HG02981 (cell line): ENCODE measurements at regions not wholly inside any gene's neighbourhood (a gene's known extent, or its start where the extent isn't known, plus 50 kb on each side); places are given as distances from the start of the nearest gene placed in this dataset.
"Not testable (repeated sequence)": the region's sequence is repeated elsewhere in the genome, so short reads cannot be mapped to it uniquely, and the experiment has no call there.

ENCODE experiments used
- ATAC-seq: cut with Tn5 transposase; IDR thresholded peaks from one replicate; pipeline ENCODE4 v1.9.1; 2021; ENCODE audit warnings: mild to moderate bottlenecking, moderate library complexity; ENCODE audit not compliant: unreplicated experiment

DNA sequence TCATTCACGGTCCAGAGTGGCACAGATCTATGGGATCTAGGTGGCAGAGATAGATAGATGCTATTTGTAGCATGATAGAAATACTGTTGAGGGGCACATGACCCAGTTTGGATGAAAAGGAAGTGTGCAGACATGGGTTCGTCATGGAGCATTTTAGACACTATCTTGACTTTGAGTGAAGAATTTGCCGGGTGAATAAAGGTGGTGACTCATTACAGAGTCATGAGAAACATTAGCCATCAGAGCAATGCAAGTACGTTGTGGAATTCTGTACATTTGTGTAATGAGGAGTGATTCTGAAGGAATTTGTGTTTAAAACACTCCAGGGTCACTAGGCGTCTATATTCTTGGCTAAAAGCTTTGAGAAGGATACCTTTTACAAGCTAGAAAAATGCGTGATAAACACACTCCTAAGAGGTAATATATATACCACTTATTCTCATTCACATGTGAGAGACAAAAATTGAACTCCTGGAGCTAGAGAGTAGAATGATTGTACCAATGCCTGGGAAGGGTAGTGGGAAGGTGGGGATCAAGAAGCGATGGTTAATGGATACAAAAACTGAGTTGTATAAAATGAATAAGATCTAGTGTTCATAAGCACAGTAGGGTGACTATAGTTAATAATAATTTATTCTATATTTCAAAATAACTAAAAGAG lies 593.7 kb upstream of the LUZP2 start:
- ATAC-seq, result no peak

GRCh38 chr11:23919455-23919854 lies 577.4 kb upstream of the LUZP2 start:
- no peak for ATAC-seq

GRCh38 chr11:23923357-23923756 lies 573.5 kb upstream of the LUZP2 start:
- no peak for ATAC-seq

- ATAC-seq, result no peak
These were observed 572.6 kb upstream of the LUZP2 start for GRCh38 chr11:23924226-23924625.

DNA sequence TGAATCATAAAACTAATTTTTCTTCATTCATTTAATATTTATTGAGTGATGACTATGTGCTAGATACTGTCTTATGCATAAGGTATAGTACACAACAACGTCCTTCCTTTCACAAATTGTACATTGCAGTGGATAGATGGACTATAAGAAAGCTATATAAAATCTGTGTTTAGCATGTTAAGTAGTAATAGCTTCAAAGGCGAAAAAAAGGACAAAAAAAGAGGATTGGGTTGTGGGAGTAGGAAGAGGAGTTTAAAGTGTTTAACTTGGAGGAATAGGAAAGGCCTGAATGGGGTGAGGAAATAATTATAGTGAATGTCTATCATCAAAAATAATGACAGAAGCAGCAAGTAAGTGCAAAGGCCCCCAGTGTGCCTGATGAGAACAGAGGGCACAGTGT lies 565.4 kb upstream of the LUZP2 start:
- no peak for ATAC-seq

GRCh38 chr11:23932485-23932898 lies 564.4 kb upstream of the LUZP2 start:
- ATAC-seq, result no peak

DNA sequence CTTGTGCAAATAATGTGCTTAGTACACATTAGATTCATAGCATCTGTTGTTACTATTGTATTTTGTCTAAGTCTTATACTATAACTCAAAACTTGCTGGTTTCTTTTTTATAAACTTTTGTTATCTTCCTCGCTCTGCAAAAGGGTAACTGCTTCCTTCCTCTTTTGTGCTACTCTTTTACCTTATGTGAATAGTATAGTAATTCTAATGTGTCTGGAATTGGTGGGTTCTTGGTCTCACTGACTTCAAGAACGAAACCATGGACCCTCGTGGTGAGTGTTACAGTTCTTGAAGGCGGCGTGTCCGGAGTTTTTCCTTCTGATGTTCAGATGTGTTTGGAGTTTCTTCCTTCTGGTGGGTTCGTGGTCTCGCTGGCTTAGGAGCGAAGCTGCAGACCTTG lies 563.1 kb upstream of the LUZP2 start:
- ATAC-seq, result no peak

GRCh38 chr11:23934671-23935270 lies 562.1 kb upstream of the LUZP2 start:
- not testable (repeated sequence) for ATAC-seq

DNA sequence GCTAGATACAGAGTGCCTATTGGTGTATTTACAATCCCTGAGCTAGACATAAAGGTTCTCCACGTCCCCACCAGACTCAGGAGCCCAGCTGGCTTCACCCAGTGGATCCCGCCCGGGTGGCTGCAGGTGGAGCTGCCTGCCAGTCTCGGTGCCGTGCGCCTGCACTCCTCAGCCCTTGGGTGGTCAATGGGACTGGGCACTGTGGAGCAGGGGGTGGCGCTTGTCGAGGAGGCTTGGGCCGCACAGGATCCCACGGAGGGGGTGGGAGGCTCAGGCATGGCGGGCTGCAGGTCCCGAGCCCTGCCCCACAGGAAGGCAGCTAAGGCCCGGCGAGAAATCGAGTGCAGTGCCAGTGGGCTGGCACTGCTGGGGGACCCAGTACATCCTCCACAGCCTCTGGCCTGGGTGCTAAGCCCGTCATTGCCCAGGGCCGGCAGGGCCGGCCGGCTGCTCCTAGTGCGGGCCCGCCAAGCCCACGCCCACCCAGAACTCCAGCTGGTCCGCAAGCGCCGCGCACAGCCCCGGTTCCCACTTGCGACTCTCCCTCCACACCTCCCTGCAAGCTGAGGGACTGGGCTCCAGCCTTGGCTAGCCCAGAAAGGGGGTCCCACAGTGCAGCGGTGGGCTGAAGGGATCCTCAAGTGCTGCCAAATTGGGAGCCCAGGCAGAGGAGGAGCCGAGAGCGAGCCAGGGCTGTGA lies 554.6 kb upstream of the LUZP2 start:
- not testable (repeated sequence) for ATAC-seq

GRCh38 chr11:23944923-23945322 lies 551.9 kb upstream of the LUZP2 start:
- no peak for ATAC-seq

- ATAC-seq, result no peak
These were observed 549.0 kb upstream of the LUZP2 start for GRCh38 chr11:23947883-23948282.

DNA sequence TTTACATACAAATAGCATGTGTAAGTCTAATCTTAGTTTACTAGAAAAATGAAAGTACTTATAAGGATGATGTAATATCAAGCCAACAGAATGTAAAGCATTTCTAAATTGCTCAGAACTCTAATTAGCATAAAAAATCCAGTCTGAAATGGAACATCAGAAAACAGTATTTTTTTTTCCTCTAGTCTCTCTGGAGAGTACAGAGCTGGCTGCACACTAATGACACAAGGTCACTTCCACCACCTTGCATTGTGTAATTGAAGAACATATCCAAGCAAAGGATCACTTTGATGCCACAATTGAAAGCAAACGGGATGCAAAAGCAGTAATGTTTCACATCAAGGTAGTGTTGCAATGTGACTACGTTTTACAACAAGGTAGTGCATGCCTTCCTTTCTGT lies 548.0 kb upstream of the LUZP2 start:
- no peak for ATAC-seq

- no peak for ATAC-seq
These were observed 542.7 kb upstream of the LUZP2 start for GRCh38 chr11:23953951-23954710.

DNA sequence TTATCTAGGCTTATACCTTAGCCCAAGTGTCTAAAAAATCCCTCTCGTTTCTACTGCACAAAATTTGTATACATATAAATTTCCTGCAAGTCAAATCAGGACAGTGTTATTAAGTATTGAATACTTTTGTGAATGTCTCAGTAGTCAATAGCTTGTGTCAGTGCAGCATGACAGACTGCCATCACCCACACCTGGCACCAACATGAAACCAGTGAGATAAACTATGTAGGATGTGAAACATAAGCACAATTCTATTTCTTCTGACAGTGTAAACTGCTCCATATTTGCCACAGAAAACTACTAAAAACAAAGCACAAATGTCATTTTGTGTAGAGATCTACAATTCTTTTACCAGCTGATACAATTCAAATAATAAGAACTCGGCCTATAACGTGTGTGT lies 542.1 kb upstream of the LUZP2 start:
- no peak for ATAC-seq

- ATAC-seq, result no peak
These were observed 540.3 kb upstream of the LUZP2 start for GRCh38 chr11:23956586-23956985.

DNA sequence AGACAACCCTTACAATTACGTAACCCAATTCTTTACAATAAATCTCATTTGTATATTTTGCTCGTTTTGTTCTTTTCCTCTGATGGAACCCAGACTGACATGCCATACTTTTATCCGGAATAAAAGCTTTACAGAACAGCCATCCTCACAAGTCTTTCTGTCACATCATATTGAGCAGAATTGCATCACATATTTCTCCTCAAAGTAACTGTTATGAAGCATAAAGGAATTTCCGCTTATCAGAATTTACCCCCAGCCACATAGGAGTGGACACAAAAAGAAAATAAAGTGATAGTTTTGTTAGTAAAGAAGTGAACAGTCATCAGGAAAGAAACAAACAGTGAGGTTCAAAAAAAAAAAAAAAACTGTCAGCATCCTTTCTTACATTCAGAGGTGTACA lies 539.5 kb upstream of the LUZP2 start:
- no peak for ATAC-seq

- no peak for ATAC-seq
These were observed 537.4 kb upstream of the LUZP2 start for GRCh38 chr11:23959462-23959861.

DNA sequence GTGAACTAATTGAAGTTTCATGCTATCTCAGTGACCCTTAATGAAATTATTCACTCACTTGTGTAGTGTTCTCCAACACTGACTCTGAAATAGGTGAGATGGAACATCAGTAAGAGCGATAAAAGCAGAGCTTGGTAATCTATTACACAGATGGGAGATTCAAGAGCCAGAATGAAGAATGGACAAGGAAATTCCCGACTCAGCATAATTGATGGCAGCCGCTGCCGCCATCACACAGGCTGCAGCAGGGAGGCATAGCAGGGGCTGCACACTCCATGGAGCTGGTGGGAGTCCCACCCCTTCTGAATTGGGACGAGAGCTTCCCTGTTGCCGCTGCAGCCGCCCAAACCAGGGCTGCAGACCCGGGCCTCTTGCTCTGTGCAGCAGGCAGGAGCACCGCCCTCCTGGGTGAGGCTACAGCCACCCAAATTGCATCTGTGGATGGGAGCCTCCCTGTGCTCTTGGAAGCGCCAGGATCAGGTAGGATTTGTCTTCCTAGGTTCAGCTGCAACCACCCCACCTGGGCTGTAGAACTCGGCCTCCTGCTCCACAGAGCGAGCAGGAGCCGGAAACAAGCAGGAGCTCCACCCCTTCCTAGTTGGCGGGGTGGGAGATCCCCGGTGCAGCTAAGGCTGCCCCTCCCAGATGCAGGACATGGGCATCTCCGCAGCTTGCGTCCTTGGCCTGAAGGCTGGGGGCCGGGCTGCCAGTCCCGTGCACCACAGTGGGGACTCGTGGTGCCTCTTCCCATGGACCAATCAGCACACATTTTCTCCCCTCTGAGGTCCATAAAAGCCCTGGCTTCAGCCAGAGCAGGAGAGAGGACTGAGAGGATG lies 535.1 kb upstream of the LUZP2 start:
- no peak for ATAC-seq

DNA sequence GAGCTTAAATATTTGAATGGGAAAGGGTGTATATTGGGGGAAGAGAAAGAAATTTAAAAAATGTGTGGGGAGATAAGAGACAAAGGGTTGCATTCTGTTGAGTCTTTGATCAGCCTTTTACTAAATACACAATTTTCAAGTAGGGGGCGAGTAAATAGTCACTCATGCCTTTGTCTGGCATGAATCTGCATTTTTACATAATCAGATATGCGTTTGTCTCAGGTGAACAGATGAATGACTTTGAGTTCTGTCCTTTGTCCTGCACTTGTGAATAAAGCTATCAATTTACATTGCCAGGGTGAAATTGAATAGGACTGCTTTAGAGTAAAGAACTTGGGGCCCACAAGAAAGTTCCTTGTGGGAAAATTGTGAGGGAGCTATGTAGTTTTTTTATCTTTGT lies 523.6 kb upstream of the LUZP2 start:
- ATAC-seq, result no peak

- ATAC-seq, result no peak
These were observed 522.8 kb upstream of the LUZP2 start for GRCh38 chr11:23974051-23974450.

DNA sequence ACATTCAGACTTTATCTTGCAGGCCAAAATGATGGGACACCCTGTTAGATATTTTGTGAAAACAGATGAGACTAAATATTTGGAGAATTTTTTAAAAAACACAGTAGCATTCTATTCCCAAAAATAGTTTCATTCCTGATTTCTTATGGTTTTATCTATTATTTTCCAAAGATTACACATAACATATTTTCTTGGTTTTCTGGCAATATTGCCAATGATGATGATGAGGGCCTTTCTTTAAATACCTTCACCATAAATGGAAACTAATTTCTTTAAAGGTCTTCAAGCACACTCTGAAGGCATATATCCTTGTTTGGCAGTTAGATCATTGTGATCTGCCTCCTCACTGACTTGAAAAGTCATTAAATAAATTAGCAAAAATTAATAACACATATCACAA lies 522.3 kb upstream of the LUZP2 start:
- no peak for ATAC-seq
